HAP-1 (cell line): ENCODE measurements at regions not wholly inside any gene's neighbourhood (a gene's known extent, or its start where the extent isn't known, plus 50 kb on each side); places are given as distances from the start of the nearest gene placed in this dataset.

Source experiments
- DNase-seq, 2 experiments: peaks; one replicate each; pipeline ENCODE4 v3.0.0-alpha.2; 2016 to 2020; ENCODE audit warnings: low spot score in 2 of 2
- H3K27me3 ChIP-seq: fragments of 250-450 bp; sonication (Bioruptor Pico); 2 replicates; pipeline ENCODE4 v1.5.1; 2020; ENCODE audit warnings: low read depth, mild to moderate bottlenecking, moderate library complexity
- H3K36me3 ChIP-seq: fragments of 250-450 bp; sonication (Bioruptor Pico); replicated peaks from 2 replicates; pipeline ENCODE4 v1.5.1; 2020; ENCODE audit warnings: mild to moderate bottlenecking
- H3K4me1 ChIP-seq: fragments of 250-450 bp; sonication (Bioruptor Pico); 2 replicates; pipeline ENCODE4 v1.5.1; 2020; ENCODE audit warnings: mild to moderate bottlenecking
- H3K4me3 ChIP-seq: fragments of 250-450 bp; sonication (Bioruptor Pico); 2 replicates; pipeline ENCODE4 v1.5.1; 2020; ENCODE audit warnings: mild to moderate bottlenecking, moderate library complexity
- H3K9me3 ChIP-seq: fragments of 250-450 bp; sonication (Bioruptor Pico); 2 replicates; pipeline ENCODE4 v1.5.1; 2020; ENCODE audit warnings: mild to moderate bottlenecking, moderate library complexity
- in situ Hi-C: fragments of 300-500 bp; cut with MboI; formaldehyde crosslinking; loops from 3 replicates; pipeline ENCODE4 v1.14.3; 2020; ENCODE audit warnings: low sequenced_read_pairs, inconsistent platforms, mixed read lengths

- Histone ChIP-seq H3K36me3 (no peaks in the 10 kb centered on the region), H3K9me3 (no peaks in the 10 kb centered on the region), H3K27me3 (peaks cover 7% of the 10 kb centered on the region; the same call in 1 of the 2 replicates), H3K4me3 (no peak overlapping the region), H3K4me1 (no peaks in the 10 kb centered on the region)
- DNase-seq = no peak
- in situ Hi-C loops = no loop called here
Observed at GRCh38 chr15:68504681-68505170, 72.8 kb upstream of the ITGA11 start.

DNA sequence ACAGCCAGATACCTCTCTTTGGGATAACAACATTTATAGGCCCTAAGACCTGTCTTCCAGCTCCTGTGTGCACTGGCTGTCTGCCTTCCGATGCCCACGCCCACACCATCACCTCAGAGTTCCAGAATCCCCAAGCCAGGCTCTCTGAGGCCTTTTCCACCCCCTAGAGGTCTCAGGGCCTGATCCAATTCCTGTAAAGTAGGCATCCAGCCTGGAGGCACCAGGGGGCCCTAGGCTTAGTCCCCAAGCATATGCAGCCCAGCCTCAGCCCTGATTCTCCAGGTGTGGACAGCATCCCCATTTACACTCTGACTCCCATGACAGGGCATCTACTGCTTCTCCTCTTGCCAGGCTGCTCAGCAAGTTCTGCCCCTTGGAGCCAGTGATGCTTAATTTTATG is 72.7 kb upstream of the CORO2B start:
- H3K9me3 ChIP-seq = no peaks in the 10 kb centered on the region
- no peaks in the 10 kb centered on the region for H3K36me3 ChIP-seq
- in situ Hi-C loops = no loop called here
- no peak overlapping the region for H3K4me3 ChIP-seq
- no peak for DNase-seq
- no peaks in the 10 kb centered on the region for H3K4me1 ChIP-seq
- 0 out of 2 replicates have a peak, but pooled peaks cover 7% of the 10 kb centered on the region for H3K27me3 ChIP-seq

DNA sequence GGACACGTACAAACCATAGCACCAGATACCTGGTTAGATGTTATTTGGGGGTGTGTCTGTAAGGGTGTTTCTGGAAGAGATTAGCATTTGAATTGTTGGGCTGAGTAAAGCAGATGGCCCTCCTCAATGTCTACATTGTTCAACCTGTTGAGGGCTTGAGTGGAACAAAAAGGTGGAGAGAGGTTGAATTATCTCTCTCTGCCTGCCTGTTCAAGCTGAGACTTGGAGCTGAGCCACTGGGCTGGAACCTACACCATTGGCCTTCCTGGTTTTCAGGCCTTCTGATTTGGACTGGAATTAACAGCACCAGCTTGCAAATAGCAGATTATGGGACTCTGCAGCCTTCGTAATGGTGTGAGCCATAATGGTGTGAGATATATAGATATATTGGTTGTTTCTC is 71.3 kb upstream of the CORO2B start:
- H3K36me3 ChIP-seq = no peaks in the 10 kb centered on the region
- H3K4me1 ChIP-seq = no peaks in the 10 kb centered on the region
- in situ Hi-C loops = no loop called here
- peaks cover 7% of the 10 kb centered on the region; the same call in 1 of the 2 replicates for H3K27me3 ChIP-seq
- no peaks in the 10 kb centered on the region for H3K9me3 ChIP-seq
- no peak for DNase-seq
- H3K4me3 ChIP-seq = no peak overlapping the region

- peaks cover 9% of the 10 kb centered on the region for H3K27me3 ChIP-seq
- H3K36me3 ChIP-seq = no peaks in the 10 kb centered on the region
- peaks cover 3% of the 10 kb centered on the region; the same call in 1 of the 2 replicates for H3K9me3 ChIP-seq
- in situ Hi-C loops = no loop called here
- DNase-seq = no peak
- no peaks in the 10 kb centered on the region for H3K4me1 ChIP-seq
- H3K4me3 ChIP-seq = no peak overlapping the region
Observed at GRCh38 chr15:68508485-68509189, 70.2 kb upstream of the CORO2B start.

DNA sequence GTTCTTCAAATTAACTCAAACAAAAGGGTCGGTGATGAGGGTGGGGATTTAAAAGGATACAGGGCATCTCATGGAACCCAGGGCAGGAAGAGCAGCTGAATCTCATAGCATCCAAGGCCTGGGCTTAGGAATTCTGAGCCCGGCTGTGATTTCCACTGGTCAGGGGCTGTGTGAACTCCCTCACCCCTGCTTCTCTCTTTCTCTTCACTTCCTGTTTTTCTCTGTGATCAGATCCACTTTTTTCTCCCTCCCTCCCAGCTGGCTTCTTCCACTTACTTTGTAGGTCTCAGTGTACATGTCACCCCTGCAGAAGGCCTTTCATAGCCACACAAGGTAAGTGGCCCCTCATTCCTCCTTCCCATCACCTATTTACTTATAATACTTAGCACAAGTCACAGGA is 68.2 kb upstream of the CORO2B start:
- peaks cover 3% of the 10 kb centered on the region for H3K27me3 ChIP-seq
- peaks cover 3% of the 10 kb centered on the region; the same call in 1 of the 2 replicates for H3K9me3 ChIP-seq
- no peaks in the 10 kb centered on the region for H3K4me1 ChIP-seq
- H3K36me3 ChIP-seq = no peaks in the 10 kb centered on the region
- in situ Hi-C loops = no loop called here
- no peak overlapping the region for H3K4me3 ChIP-seq
- DNase-seq = no peak

DNA sequence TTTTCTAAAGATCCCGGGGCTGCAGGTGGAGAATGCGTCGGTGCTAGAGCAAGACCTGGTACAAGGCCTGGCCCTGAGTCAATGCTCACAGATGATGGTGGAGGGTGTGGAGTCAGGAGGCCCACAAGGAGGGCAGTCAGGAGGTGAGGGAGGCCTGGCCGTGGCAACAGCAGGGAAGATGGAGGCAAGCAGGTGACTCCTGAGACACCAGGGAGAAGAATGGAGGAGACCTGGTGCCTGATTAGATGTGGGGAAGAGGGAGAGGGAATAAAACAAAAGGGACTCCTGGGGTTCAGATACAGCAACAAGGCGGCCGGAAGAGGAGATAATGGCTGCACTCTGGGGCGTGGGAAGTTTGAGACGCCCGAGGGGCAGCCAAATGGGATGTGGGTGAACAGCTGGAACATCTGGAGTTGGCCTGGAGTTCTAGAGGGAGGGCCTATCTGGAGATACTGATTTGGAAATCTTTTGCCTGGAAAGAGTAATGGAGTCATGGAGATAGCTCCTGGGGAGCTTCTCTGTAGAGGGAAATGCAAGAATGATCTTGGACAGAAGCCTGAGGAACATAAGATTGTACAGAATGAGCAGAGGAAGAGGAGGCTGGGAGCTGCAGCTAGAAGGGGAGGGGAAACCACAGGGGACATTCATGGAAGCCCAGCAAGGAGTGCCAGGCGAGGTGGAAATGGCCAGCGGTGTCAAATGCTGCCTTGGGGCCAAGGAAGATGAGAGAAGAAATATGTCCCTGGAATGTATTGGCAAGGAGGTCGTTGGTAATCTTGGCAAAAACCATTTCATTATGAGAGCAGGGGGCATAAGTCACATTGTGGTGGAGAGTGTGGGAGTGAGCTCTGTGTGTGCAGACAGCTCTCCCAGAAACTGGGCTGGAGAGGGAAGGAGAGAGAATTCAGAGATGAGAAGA is 67.5 kb upstream of the CORO2B start:
- Histone ChIP-seq H3K27me3 (peaks cover 3% of the 10 kb centered on the region), H3K4me3 (no peak overlapping the region), H3K9me3 (peaks cover 3% of the 10 kb centered on the region; the same call in 1 of the 2 replicates), H3K4me1 (no peaks in the 10 kb centered on the region), H3K36me3 (no peaks in the 10 kb centered on the region)
- in situ Hi-C loops = no loop called here
- no peak for DNase-seq

DNA sequence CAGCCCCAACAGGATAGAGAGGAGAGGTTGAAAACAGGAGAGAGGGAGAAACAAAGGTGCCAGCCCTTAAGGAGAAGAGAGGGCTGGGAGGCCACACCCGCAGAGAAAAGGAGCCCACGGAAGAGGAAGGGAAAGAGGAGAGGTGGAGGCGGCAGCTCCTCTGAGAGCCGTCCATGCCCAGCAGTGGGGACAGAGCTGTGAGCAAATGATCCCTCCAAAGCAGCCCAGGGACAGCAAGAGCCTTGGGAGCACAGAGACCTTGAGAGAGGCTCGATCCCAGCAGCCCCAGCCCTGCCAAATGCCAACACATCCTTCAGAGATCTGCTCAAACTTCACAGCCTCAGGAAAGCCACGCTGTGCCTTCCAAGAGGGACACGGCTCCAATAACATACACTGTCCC is 66.7 kb upstream of the CORO2B start:
- DNase-seq = no peak
- in situ Hi-C loops = no loop called here
- Histone ChIP-seq H3K4me3 (no peak overlapping the region), H3K36me3 (no peaks in the 10 kb centered on the region), H3K27me3 (peaks cover 3% of the 10 kb centered on the region), H3K9me3 (peaks cover 3% of the 10 kb centered on the region; the same call in 1 of the 2 replicates), H3K4me1 (no peaks in the 10 kb centered on the region)

- in situ Hi-C loops = no loop called here
- no peak overlapping the region for H3K4me3 ChIP-seq
- peaks cover 3% of the 10 kb centered on the region; the same call in 1 of the 2 replicates for H3K9me3 ChIP-seq
- peaks cover 3% of the 10 kb centered on the region for H3K27me3 ChIP-seq
- no peaks in the 10 kb centered on the region for H3K36me3 ChIP-seq
- no peak for DNase-seq
- no peaks in the 10 kb centered on the region for H3K4me1 ChIP-seq
Observed at GRCh38 chr15:68512598-68512997, 66.2 kb upstream of the CORO2B start.

DNA sequence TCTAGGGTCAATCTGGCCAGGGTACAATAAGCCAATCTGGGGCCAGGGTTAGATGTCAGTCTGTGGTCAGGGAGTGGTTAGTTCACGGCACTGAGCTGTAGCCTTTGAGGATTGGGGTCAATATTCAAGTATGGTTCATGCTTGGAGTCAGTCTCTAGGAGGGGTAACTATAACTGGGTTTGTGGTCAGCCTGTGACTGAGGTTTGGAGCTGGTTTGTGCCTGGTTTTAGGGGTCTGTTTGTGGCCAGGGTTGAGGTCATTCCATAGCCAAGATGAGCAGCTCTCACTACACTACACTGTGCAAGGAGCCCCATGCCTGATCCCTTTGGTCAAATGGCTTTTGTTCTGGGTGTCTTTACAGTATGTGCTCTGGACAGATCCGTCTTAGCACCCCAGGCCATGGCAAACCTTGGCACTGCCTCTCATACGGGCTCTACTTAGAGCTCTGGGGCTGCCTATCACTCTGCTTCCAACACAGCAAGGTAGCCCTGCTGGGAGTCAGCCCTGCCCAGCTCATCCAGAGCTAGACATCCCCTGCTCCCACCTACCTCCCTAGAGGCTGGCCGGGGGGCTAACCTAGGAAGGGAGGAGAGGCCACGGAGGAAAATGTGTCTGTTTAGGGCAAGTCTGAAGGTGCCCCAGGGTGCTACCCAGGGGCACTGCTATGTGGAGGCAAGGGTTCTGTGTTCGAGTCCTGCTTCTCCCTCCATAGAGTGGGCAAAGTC is 63.3 kb upstream of the CORO2B start:
- no peaks in the 10 kb centered on the region for H3K4me1 ChIP-seq
- H3K27me3 ChIP-seq = peaks cover 10% of the 10 kb centered on the region
- in situ Hi-C loops = no loop called here
- no peaks in the 10 kb centered on the region for H3K36me3 ChIP-seq
- H3K4me3 ChIP-seq = no peak overlapping the region
- H3K9me3 ChIP-seq = peaks cover 3% of the 10 kb centered on the region; the same call in 1 of the 2 replicates
- DNase-seq = no peak

DNA sequence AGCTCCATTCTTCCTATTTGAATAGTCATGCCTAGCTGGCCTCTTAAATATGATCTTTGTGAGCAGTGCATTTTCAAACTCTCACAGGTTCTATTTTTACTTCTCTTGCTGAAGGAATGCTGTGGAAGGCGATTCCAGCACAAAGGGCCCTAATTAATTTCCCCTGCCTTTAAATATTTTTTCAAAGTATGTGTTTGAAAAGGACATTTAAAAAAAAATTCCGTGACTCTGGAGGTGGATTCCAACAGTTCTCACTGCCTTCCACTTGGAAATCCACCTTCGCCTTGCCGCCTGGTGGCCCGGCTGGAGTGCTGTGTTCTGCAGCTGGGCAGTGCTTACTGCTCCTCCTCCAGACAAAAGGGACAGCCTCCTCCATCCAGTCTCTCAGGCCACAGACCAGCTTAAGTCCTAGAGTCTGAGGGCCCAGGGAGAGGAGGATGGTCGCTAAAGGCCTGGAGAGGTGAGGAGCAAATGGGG is 61.5 kb upstream of the CORO2B start:
- in situ Hi-C loops = no loop called here
- peaks cover 3% of the 10 kb centered on the region; the same call in 1 of the 2 replicates for H3K9me3 ChIP-seq
- H3K36me3 ChIP-seq = no peaks in the 10 kb centered on the region
- no peaks in the 10 kb centered on the region for H3K4me1 ChIP-seq
- peaks cover 14% of the 10 kb centered on the region for H3K27me3 ChIP-seq
- no peak overlapping the region for H3K4me3 ChIP-seq
- no peak for DNase-seq

DNA sequence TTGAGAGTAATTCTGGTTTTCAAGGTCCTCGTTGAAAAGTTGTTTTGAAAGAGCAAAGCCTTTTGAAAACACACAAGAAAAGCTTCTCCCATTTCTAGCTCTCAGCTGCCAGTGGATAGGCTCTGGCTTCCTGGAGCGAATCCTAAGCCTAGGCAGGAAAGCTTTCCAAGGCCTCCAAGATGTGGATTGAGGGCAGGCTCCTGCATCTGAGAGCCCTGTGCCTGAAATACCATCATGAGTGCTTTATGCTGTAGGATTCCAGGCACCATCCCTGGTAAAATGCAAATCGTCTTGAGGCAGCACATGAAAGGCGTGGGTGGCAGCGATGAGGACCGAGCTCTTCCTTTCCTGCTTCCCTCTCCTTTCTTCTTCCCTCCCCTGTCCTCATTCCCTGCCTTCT is 60.7 kb upstream of the CORO2B start:
- no peak overlapping the region for H3K4me3 ChIP-seq
- no peaks in the 10 kb centered on the region for H3K36me3 ChIP-seq
- no peaks in the 10 kb centered on the region for H3K4me1 ChIP-seq
- in situ Hi-C loops = no loop called here
- peaks cover 14% of the 10 kb centered on the region for H3K27me3 ChIP-seq
- DNase-seq = no peak
- peaks cover 3% of the 10 kb centered on the region; the same call in 1 of the 2 replicates for H3K9me3 ChIP-seq

- peaks cover 11% of the 10 kb centered on the region for H3K27me3 ChIP-seq
- H3K4me1 ChIP-seq = no peaks in the 10 kb centered on the region
- in situ Hi-C loops = no loop called here
- no peaks in the 10 kb centered on the region for H3K36me3 ChIP-seq
- DNase-seq = no peak
- H3K9me3 ChIP-seq = no peaks in the 10 kb centered on the region; the same call in 1 of the 2 replicates
- no peak overlapping the region for H3K4me3 ChIP-seq
Observed at GRCh38 chr15:68518785-68519430, 59.9 kb upstream of the CORO2B start.
